Neural cell (in vitro differentiated cells): ENCODE measurements at regions not wholly inside any gene's neighbourhood (a gene's known extent, or its start where the extent isn't known, plus 50 kb on each side); places are given as distances from the start of the nearest gene placed in this dataset.

Experiments
- CTCF ChIP-seq: fragments of 450-650 bp; IDR thresholded peaks from 2 replicates; pipeline ENCODE4 v1.5.1; 2014; ENCODE audit warnings: antibody characterized with exemption, mild to moderate bottlenecking, moderate library complexity; ENCODE audit not compliant: poor library complexity, severe bottlenecking
- EP300 ChIP-seq: fragments of 450-650 bp; conservative IDR thresholded peaks from 2 replicates; pipeline ENCODE4 v1.6.1; 2014; ENCODE audit warnings: antibody characterized with exemption, mild to moderate bottlenecking, moderate library complexity; ENCODE audit not compliant: poor library complexity, severe bottlenecking
- EZH2 ChIP-seq: fragments of 200-600, 300-800 bp; shearing (Covaris generic), sonication (generic); IDR thresholded peaks from 2 replicates; pipeline ENCODE4 v1.6.1; 2014; ENCODE audit warnings: antibody characterized with exemption, low read length, borderline replicate concordance, mild to moderate bottlenecking; ENCODE audit not compliant: insufficient read depth, poor library complexity, severe bottlenecking
- MXI1 ChIP-seq: fragments of 450-650 bp; conservative IDR thresholded peaks from 2 replicates; pipeline ENCODE4 v1.6.1; 2014; ENCODE audit warnings: antibody characterized with exemption, mild to moderate bottlenecking; ENCODE audit not compliant: poor library complexity, severe bottlenecking
- SMC3 ChIP-seq: fragments of 450-650 bp; conservative IDR thresholded peaks from 2 replicates; pipeline ENCODE4 v1.6.1; 2014; ENCODE audit warnings: antibody characterized with exemption, mild to moderate bottlenecking, moderate library complexity; ENCODE audit not compliant: poor library complexity
- TAF1 ChIP-seq: IDR thresholded peaks from 2 replicates; pipeline ENCODE4 v1.6.1; 2012; ENCODE audit warnings: low read depth
- TF ChIP-seq, protein P1 (sequence below): IDR thresholded peaks from 2 replicates; pipeline ENCODE4 v1.6.1; 2012; ENCODE audit warnings: borderline replicate concordance

DNA sequence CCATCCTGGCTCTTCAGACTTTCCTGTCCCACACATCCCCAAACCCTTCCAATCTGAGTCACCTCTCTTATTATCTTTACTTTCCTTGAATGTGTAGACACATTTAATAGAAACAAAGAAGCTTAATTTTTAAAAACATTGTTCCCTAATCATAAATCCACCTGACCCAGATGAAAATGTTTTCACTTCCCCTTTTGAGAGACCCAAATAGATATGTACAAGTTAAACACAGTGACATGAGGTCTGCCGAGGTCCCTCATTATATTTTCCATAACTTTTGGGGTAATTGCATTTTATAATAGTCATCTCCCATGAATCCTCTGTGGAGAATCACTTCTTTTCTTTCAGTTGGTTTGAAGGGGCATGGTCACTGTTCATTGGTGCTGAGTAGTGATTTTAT is 191.1 kb downstream of the GRIN2B start:
- no peak for TF ChIP-seq EZH2
- no peak for TF ChIP-seq CTCF
- no peak for TF ChIP-seq TAF1
- no peak for TF ChIP-seq SMC3
- no peak for TF ChIP-seq MXI1
- TF ChIP-seq, protein P1, sequence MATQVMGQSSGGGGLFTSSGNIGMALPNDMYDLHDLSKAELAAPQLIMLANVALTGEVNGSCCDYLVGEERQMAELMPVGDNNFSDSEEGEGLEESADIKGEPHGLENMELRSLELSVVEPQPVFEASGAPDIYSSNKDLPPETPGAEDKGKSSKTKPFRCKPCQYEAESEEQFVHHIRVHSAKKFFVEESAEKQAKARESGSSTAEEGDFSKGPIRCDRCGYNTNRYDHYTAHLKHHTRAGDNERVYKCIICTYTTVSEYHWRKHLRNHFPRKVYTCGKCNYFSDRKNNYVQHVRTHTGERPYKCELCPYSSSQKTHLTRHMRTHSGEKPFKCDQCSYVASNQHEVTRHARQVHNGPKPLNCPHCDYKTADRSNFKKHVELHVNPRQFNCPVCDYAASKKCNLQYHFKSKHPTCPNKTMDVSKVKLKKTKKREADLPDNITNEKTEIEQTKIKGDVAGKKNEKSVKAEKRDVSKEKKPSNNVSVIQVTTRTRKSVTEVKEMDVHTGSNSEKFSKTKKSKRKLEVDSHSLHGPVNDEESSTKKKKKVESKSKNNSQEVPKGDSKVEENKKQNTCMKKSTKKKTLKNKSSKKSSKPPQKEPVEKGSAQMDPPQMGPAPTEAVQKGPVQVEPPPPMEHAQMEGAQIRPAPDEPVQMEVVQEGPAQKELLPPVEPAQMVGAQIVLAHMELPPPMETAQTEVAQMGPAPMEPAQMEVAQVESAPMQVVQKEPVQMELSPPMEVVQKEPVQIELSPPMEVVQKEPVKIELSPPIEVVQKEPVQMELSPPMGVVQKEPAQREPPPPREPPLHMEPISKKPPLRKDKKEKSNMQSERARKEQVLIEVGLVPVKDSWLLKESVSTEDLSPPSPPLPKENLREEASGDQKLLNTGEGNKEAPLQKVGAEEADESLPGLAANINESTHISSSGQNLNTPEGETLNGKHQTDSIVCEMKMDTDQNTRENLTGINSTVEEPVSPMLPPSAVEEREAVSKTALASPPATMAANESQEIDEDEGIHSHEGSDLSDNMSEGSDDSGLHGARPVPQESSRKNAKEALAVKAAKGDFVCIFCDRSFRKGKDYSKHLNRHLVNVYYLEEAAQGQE, result no peak
- no peak for TF ChIP-seq EP300
